ENCODE measurements at regions not wholly inside any gene's neighbourhood (a gene's known extent, or its start where the extent isn't known, plus 50 kb on each side); places are given as distances from the start of the nearest gene placed in this dataset.

GRCh38 chr5:30112867-30113266 is 1080.6 kb upstream of the CDH6 start:
- Mint-ChIP-seq H3K27me3 (ENCODE audit: insufficient read depth, low read depth) (peaks cover 2% of the 10 kb centered on the region), H3K4me3 (no peak overlapping the region), H3K36me3 (no peaks in the 10 kb centered on the region), H3K4me1 (no peaks in the 10 kb centered on the region), H3K27ac (no peak overlapping the region), H3K9me3 (no peaks in the 10 kb centered on the region)
- no peaks in the 10 kb centered on the region for H3F3A ChIP-seq (ENCODE audit: low read depth)
- no peaks in the 10 kb centered on the region for H4K20me1 ChIP-seq (ENCODE audit: low read depth)
- H3K4me1 ChIP-seq = no peaks in the 10 kb centered on the region
- H3K9me3 ChIP-seq (ENCODE audit: low read depth) = no peaks in the 10 kb centered on the region
- H3K4me3 ChIP-seq = no peak overlapping the region
- H3K4me2 ChIP-seq = no peak overlapping the region
- no peak overlapping the region for H3K27ac ChIP-seq
- H2AFZ ChIP-seq (replicated peaks) = no peak overlapping the region
- no peak overlapping the region for H3K9ac ChIP-seq
- H3K79me2 ChIP-seq (ENCODE audit: low read depth) = no peaks in the 10 kb centered on the region
- TF ChIP-seq EZH2 (IDR thresholded peaks at IDR 0.05) = no peak
- no peak for TF ChIP-seq EZH2phosphoT487 (IDR thresholded peaks at IDR 0.05)
- TF ChIP-seq CTCF (IDR thresholded peaks at IDR 0.05) = no peak
- DNase-seq (ENCODE audit: low spot score) = no peak
- no peaks in the 10 kb centered on the region for H3K36me3 ChIP-seq
- no peaks in the 10 kb centered on the region for H3K27me3 ChIP-seq

GRCh38 chr5:30108051-30108450 is 1085.4 kb upstream of the CDH6 start:
- no peak overlapping the region for H3K9ac ChIP-seq
- H3K36me3 ChIP-seq = no peaks in the 10 kb centered on the region
- H3F3A ChIP-seq (ENCODE audit: low read depth) = no peaks in the 10 kb centered on the region
- TF ChIP-seq EZH2 (IDR thresholded peaks at IDR 0.05) (no peak), CTCF (IDR thresholded peaks at IDR 0.05) (no peak), EZH2phosphoT487 (IDR thresholded peaks at IDR 0.05) (no peak)
- Mint-ChIP-seq H3K4me1 (no peaks in the 10 kb centered on the region), H3K27me3 (ENCODE audit: insufficient read depth, low read depth) (peaks cover 2% of the 10 kb centered on the region), H3K9me3 (no peaks in the 10 kb centered on the region), H3K4me3 (no peak overlapping the region), H3K36me3 (no peaks in the 10 kb centered on the region), H3K27ac (no peak overlapping the region)
- H3K4me3 ChIP-seq = no peak overlapping the region
- no peak overlapping the region for H3K27ac ChIP-seq
- no peak overlapping the region for H2AFZ ChIP-seq (replicated peaks)
- no peaks in the 10 kb centered on the region for H3K9me3 ChIP-seq (ENCODE audit: low read depth)
- H4K20me1 ChIP-seq (ENCODE audit: low read depth) = no peaks in the 10 kb centered on the region
- no peak for DNase-seq (ENCODE audit: low spot score)
- H3K79me2 ChIP-seq (ENCODE audit: low read depth) = no peaks in the 10 kb centered on the region
- no peaks in the 10 kb centered on the region for H3K27me3 ChIP-seq
- no peak overlapping the region for H3K4me2 ChIP-seq
- no peaks in the 10 kb centered on the region for H3K4me1 ChIP-seq

GRCh38 chr5:30106596-30106995 is 1086.9 kb upstream of the CDH6 start:
- TF ChIP-seq EZH2phosphoT487 (IDR thresholded peaks at IDR 0.05) = no peak
- TF ChIP-seq EZH2 (IDR thresholded peaks at IDR 0.05) = no peak
- TF ChIP-seq CTCF (IDR thresholded peaks at IDR 0.05) = no peak
- DNase-seq (ENCODE audit: low spot score) = no peak
- no peak overlapping the region for H3K4me3 ChIP-seq
- H3F3A ChIP-seq (ENCODE audit: low read depth) = no peaks in the 10 kb centered on the region
- no peaks in the 10 kb centered on the region for H3K36me3 Mint-ChIP-seq
- H3K9ac ChIP-seq = no peak overlapping the region
- H3K27me3 Mint-ChIP-seq (ENCODE audit: insufficient read depth, low read depth) = no peaks in the 10 kb centered on the region
- no peaks in the 10 kb centered on the region for H3K9me3 Mint-ChIP-seq
- H3K27ac Mint-ChIP-seq = no peak overlapping the region
- no peaks in the 10 kb centered on the region for H3K4me1 Mint-ChIP-seq
- no peak overlapping the region for H2AFZ ChIP-seq (replicated peaks)
- no peaks in the 10 kb centered on the region for H3K36me3 ChIP-seq
- H3K9me3 ChIP-seq (ENCODE audit: low read depth) = no peaks in the 10 kb centered on the region
- no peaks in the 10 kb centered on the region for H3K27me3 ChIP-seq
- no peaks in the 10 kb centered on the region for H4K20me1 ChIP-seq (ENCODE audit: low read depth)
- no peak overlapping the region for H3K27ac ChIP-seq
- no peaks in the 10 kb centered on the region for H3K4me1 ChIP-seq
- H3K4me3 Mint-ChIP-seq = no peak overlapping the region
- H3K4me2 ChIP-seq = no peak overlapping the region
- H3K79me2 ChIP-seq (ENCODE audit: low read depth) = no peaks in the 10 kb centered on the region
